ENCODE measurements at regions not wholly inside any gene's neighbourhood (a gene's known extent, or its start where the extent isn't known, plus 50 kb on each side); places are given as distances from the start of the nearest gene placed in this dataset.

DNA sequence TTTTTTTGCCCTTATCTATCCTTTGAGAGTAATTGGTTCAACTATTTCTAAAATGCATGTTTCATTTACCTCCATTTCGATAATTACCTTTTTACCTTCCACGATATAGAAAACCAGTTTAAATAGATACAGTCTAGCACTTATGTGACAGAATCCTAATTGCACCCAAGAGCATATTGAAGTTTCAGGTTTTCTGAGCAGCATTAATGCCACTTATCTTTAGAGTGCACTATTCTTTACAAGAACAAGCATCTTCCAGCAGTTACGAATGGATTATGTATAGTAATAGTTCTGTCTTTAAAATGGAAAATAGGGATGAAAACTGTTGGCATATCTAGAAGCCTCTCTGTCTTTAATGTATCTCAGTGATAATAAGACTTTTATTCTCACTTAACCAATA lies 82.2 kb upstream of the ATXN7L3B start:
- H3K36me3 Mint-ChIP-seq (ENCODE audit: low read depth): no peaks in the 10 kb centered on the region
- Histone ChIP-seq H3K9me2 (ENCODE audit: insufficient read depth) (no peaks in the 10 kb centered on the region), H3K27me3 (ENCODE audit: insufficient read depth) (no peaks in the 10 kb centered on the region), H3K4me3 (no peak overlapping the region), H2AFZ (no peak overlapping the region), H3F3A (replicated peaks; ENCODE audit: low read depth) (no peaks in the 10 kb centered on the region), H3K4me2 (no peak overlapping the region), H4K20me1 (replicated peaks; ENCODE audit: insufficient read depth) (no peaks in the 10 kb centered on the region), H3K27ac (ENCODE audit: low read depth) (no peak overlapping the region), H3K4me1 (ENCODE audit: insufficient read depth) (no peaks in the 10 kb centered on the region), H3K79me2 (replicated peaks; ENCODE audit: insufficient read depth) (no peaks in the 10 kb centered on the region), H3K36me3 (ENCODE audit: insufficient read depth) (no peaks in the 10 kb centered on the region)
- ATAC-seq (no peak), DNase-seq (ENCODE audit: low spot score) (no peak)
- H3K27me3 Mint-ChIP-seq (ENCODE audit: insufficient read depth, low read depth, poor library complexity): no peaks in the 10 kb centered on the region
- no peak for TF ChIP-seq EZH2phosphoT487 (IDR thresholded peaks at IDR 0.05; ENCODE audit: unreplicated experiment)
- no peak for TF ChIP-seq REST (IDR thresholded peaks at IDR 0.05; ENCODE audit: unreplicated experiment)
- TF ChIP-seq, protein P1, sequence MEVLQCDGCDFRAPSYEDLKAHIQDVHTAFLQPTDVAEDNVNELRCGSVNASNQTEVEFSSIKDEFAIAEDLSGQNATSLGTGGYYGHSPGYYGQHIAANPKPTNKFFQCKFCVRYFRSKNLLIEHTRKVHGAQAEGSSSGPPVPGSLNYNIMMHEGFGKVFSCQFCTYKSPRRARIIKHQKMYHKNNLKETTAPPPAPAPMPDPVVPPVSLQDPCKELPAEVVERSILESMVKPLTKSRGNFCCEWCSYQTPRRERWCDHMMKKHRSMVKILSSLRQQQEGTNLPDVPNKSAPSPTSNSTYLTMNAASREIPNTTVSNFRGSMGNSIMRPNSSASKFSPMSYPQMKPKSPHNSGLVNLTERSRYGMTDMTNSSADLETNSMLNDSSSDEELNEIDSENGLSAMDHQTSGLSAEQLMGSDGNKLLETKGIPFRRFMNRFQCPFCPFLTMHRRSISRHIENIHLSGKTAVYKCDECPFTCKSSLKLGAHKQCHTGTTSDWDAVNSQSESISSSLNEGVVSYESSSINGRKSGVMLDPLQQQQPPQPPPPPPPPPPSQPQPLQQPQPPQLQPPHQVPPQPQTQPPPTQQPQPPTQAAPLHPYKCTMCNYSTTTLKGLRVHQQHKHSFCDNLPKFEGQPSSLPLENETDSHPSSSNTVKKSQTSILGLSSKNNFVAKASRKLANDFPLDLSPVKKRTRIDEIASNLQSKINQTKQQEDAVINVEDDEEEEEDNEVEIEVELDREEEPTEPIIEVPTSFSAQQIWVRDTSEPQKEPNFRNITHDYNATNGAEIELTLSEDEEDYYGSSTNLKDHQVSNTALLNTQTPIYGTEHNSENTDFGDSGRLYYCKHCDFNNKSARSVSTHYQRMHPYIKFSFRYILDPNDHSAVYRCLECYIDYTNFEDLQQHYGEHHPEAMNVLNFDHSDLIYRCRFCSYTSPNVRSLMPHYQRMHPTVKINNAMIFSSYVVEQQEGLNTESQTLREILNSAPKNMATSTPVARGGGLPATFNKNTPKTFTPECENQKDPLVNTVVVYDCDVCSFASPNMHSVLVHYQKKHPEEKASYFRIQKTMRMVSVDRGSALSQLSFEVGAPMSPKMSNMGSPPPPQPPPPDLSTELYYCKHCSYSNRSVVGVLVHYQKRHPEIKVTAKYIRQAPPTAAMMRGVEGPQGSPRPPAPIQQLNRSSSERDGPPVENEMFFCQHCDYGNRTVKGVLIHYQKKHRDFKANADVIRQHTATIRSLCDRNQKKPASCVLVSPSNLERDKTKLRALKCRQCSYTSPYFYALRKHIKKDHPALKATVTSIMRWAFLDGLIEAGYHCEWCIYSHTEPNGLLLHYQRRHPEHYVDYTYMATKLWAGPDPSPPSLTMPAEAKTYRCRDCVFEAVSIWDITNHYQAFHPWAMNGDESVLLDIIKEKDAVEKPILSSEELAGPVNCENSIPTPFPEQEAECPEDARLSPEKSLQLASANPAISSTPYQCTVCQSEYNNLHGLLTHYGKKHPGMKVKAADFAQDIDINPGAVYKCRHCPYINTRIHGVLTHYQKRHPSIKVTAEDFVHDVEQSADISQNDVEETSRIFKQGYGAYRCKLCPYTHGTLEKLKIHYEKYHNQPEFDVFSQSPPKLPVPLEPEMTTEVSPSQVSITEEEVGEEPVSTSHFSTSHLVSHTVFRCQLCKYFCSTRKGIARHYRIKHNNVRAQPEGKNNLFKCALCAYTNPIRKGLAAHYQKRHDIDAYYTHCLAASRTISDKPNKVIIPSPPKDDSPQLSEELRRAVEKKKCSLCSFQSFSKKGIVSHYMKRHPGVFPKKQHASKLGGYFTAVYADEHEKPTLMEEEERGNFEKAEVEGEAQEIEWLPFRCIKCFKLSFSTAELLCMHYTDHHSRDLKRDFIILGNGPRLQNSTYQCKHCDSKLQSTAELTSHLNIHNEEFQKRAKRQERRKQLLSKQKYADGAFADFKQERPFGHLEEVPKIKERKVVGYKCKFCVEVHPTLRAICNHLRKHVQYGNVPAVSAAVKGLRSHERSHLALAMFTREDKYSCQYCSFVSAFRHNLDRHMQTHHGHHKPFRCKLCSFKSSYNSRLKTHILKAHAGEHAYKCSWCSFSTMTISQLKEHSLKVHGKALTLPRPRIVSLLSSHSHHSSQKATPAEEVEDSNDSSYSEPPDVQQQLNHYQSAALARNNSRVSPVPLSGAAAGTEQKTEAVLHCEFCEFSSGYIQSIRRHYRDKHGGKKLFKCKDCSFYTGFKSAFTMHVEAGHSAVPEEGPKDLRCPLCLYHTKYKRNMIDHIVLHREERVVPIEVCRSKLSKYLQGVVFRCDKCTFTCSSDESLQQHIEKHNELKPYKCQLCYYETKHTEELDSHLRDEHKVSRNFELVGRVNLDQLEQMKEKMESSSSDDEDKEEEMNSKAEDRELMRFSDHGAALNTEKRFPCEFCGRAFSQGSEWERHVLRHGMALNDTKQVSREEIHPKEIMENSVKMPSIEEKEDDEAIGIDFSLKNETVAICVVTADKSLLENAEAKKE (CRISPR knock-in tag; IDR thresholded peaks at IDR 0.05): no peak
- no peak for TF ChIP-seq CREB1 (CRISPR knock-in tag; IDR thresholded peaks at IDR 0.05; ENCODE audit: low read depth)
- TF ChIP-seq, protein P2, sequence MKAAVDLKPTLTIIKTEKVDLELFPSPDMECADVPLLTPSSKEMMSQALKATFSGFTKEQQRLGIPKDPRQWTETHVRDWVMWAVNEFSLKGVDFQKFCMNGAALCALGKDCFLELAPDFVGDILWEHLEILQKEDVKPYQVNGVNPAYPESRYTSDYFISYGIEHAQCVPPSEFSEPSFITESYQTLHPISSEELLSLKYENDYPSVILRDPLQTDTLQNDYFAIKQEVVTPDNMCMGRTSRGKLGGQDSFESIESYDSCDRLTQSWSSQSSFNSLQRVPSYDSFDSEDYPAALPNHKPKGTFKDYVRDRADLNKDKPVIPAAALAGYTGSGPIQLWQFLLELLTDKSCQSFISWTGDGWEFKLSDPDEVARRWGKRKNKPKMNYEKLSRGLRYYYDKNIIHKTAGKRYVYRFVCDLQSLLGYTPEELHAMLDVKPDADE (IDR thresholded peaks at IDR 0.05): no peak
- TF ChIP-seq EZH2 (IDR thresholded peaks at IDR 0.05; ENCODE audit: low read depth, unreplicated experiment): no peak
- no peak for TF ChIP-seq ZNF331 (CRISPR knock-in tag; IDR thresholded peaks at IDR 0.05; ENCODE audit: low read depth)
- no peak for TF ChIP-seq CTCF (conservative IDR thresholded peaks at IDR 0.05; ENCODE audit: low read depth in 2 of 2)
- H3K4me1 Mint-ChIP-seq: no peaks in the 10 kb centered on the region
- no peak overlapping the region for H3K27ac Mint-ChIP-seq
- H3K4me3 Mint-ChIP-seq: no peak overlapping the region
- no peaks in the 10 kb centered on the region for H3K9me3 Mint-ChIP-seq

All from GM23338 (cell line).